SU-DHL-6 (cell line): ENCODE measurements at regions not wholly inside any gene's neighbourhood (a gene's known extent, or its start where the extent isn't known, plus 50 kb on each side); places are given as distances from the start of the nearest gene placed in this dataset.

Experiments used
- EZH2phosphoT487 ChIP-seq: fragments of 200-600 bp; sonication (generic), shearing (Covaris generic); conservative IDR thresholded peaks from 2 replicates; pipeline ENCODE4 v1.6.1; 2018; ENCODE audit warnings: mild to moderate bottlenecking, antibody characterized with exemption, low read length, moderate library complexity, mixed read lengths
- TF ChIP-seq, protein P1 (sequence below): fragments of 200-600 bp; sonication (generic); IDR thresholded peaks from one replicate; pipeline ENCODE4 v1.5.1; 2017; ENCODE audit warnings: antibody characterized with exemption, mild to moderate bottlenecking, low read length, moderate library complexity; ENCODE audit not compliant: insufficient read depth, poor library complexity, severe bottlenecking

- TF ChIP-seq, protein P1, sequence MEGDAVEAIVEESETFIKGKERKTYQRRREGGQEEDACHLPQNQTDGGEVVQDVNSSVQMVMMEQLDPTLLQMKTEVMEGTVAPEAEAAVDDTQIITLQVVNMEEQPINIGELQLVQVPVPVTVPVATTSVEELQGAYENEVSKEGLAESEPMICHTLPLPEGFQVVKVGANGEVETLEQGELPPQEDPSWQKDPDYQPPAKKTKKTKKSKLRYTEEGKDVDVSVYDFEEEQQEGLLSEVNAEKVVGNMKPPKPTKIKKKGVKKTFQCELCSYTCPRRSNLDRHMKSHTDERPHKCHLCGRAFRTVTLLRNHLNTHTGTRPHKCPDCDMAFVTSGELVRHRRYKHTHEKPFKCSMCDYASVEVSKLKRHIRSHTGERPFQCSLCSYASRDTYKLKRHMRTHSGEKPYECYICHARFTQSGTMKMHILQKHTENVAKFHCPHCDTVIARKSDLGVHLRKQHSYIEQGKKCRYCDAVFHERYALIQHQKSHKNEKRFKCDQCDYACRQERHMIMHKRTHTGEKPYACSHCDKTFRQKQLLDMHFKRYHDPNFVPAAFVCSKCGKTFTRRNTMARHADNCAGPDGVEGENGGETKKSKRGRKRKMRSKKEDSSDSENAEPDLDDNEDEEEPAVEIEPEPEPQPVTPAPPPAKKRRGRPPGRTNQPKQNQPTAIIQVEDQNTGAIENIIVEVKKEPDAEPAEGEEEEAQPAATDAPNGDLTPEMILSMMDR = no peak
- no peak for TF ChIP-seq EZH2phosphoT487
Observed at GRCh38 chr5:30051976-30052375, 1141.5 kb upstream of the CDH6 start.
